GM12865 (cell line): ENCODE measurements at regions not wholly inside any gene's neighbourhood (a gene's known extent, or its start where the extent isn't known, plus 50 kb on each side); places are given as distances from the start of the nearest gene placed in this dataset.

ENCODE experiments used
- DNase-seq: peaks from one replicate; pipeline ENCODE4 v3.0.0; 2010; ENCODE audit warnings: low read depth
- H3K4me3 ChIP-seq: 2 replicates; pipeline ENCODE4 v1.5.1; 2011; ENCODE audit warnings: mild to moderate bottlenecking, low read depth, low read length, control low read depth
- TF ChIP-seq, protein P1 (sequence below): IDR thresholded peaks from 2 replicates; pipeline ENCODE4 v1.5.1; 2011; ENCODE audit warnings: low read length, control low read depth, low read depth, inconsistent platforms; ENCODE audit not compliant: insufficient read depth; ENCODE audit errors: missing control alignments

DNA sequence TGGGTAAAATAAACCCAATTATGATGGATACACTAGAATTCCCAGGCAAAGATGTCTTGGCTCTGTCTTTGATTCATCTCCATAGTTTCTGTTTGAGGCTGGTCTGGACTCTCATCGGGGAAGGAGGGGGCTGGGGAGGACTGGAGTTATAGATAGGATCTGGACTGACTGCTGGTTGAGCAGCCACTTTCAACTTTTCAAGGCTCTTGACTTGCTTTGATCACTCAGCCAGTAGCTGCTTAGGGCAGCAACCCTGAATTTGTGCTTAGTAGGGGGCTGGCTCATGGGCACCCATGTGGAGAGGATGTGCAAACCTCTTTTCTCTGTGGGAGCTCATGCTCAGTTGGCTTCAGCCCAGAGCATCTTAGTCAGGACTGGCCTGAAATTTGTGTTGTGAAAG, 114.0 kb upstream of the NEDD9 start:
- TF ChIP-seq, protein P1, sequence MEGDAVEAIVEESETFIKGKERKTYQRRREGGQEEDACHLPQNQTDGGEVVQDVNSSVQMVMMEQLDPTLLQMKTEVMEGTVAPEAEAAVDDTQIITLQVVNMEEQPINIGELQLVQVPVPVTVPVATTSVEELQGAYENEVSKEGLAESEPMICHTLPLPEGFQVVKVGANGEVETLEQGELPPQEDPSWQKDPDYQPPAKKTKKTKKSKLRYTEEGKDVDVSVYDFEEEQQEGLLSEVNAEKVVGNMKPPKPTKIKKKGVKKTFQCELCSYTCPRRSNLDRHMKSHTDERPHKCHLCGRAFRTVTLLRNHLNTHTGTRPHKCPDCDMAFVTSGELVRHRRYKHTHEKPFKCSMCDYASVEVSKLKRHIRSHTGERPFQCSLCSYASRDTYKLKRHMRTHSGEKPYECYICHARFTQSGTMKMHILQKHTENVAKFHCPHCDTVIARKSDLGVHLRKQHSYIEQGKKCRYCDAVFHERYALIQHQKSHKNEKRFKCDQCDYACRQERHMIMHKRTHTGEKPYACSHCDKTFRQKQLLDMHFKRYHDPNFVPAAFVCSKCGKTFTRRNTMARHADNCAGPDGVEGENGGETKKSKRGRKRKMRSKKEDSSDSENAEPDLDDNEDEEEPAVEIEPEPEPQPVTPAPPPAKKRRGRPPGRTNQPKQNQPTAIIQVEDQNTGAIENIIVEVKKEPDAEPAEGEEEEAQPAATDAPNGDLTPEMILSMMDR, result no peak
- peak; percentile 82 for DNase-seq
- no peak overlapping the region for H3K4me3 ChIP-seq

DNA sequence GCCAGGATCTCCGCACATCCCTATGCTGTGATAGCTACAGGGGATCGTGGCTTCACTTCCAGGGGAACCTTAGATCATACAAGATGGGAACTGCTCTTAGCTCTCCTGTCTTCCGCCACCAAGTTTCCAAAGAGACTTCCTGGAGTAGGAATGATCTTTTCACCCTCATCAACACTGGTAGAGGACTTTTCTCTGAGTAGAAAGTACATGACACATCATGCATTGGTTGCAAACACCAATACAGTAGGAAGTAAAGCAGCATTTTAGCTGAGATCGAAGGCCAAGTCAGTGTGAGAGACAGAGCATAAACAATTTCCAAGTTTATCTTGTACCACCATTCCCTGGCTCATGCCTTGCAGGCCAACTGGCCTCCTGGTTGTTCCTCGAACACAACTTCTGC, 113.1 kb upstream of the NEDD9 start:
- TF ChIP-seq, protein P1, result no peak
- no peak overlapping the region for H3K4me3 ChIP-seq
- no peak for DNase-seq

GRCh38 chr6:11343963-11344723, 111.7 kb upstream of the NEDD9 start:
- H3K4me3 ChIP-seq, result no peak overlapping the region
- TF ChIP-seq, protein P1, result no peak
- no peak for DNase-seq

DNA sequence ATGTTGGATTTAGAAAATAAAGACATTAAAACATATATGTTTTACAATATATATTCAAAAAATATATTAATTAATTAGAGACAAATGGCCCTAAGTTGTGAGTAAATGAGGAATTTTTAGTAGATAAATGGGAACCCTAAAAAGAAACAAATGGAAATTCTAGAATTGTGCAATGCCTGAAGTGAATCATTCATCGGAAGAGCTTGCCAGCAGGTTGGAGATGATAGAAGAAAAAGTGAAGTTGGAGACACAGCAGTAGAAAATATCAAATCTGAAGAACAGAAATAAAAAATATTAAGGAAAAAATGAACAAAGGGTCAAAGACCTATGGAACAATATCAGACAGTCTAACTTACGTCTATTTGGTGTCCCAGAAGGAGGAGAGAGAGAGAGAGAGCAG, 109.4 kb upstream of the NEDD9 start:
- no peak overlapping the region for H3K4me3 ChIP-seq
- no peak for DNase-seq
- TF ChIP-seq, protein P1, result no peak

DNA sequence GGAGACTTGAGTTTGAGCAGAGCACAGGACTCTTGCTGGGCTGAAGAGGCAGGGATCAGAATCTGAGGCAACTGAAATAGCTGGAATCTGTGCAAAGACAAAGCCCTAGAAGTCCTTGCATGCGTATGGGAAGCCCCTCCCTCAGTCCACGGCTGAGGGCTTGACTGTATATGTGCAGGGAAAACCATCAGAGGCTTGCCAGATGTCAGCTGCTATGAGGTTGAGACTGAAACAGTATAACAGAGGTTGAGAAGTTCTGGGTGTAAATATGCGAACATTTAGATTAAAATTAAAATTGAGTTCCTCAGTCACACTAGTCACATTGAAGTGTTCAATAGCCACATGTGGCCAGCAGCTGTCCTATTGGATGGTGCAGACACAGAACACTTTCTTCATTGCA, 108.8 kb upstream of the NEDD9 start:
- TF ChIP-seq, protein P1, result no peak
- H3K4me3 ChIP-seq, result no peak overlapping the region
- no peak for DNase-seq

- TF ChIP-seq, protein P1, result no peak
- no peak for DNase-seq
- no peak overlapping the region for H3K4me3 ChIP-seq
Observed at GRCh38 chr6:11339380-11339779, 106.9 kb upstream of the NEDD9 start.

GRCh38 chr6:11337306-11337705, 104.8 kb upstream of the NEDD9 start:
- TF ChIP-seq, protein P1, result no peak
- no peak for DNase-seq
- no peak overlapping the region for H3K4me3 ChIP-seq
